ENCODE measurements at regions not wholly inside any gene's neighbourhood (a gene's known extent, or its start where the extent isn't known, plus 50 kb on each side); places are given as distances from the start of the nearest gene placed in this dataset.

GRCh38 chr20:47867831-47868230 is 82.5 kb upstream of the SULF2 start:
- Mint-ChIP-seq H3K4me1 (ENCODE audit: low read depth) (no peaks in the 10 kb centered on the region), H3K36me3 (ENCODE audit: insufficient read depth) (no peaks in the 10 kb centered on the region), H3K9me3 (peaks cover 5% of the 10 kb centered on the region), H3K4me3 (no peak overlapping the region), H3K27me3 (ENCODE audit: low read depth) (peaks cover 18% of the 10 kb centered on the region)
- ATAC-seq = no peak
- DNase-seq = no peak

DNA sequence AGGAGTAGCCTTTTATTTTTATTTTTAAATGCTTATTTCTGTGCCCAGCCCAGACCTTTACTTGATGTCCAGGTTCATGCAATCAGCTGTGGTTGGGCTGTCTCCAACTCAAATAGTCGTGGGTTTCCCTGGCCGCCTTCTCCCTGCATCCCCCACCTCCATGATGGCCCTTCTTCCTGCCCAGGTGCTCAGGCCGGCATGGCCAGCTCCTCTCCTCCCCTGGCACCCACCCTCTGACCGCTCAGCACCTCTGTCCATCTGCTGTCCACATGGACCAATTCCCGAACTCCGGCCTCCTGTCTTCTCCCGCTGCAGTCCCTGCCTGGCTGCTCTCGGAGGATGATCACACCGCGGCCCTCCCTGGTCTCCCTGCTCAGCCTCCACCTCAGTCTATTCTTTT is 81.2 kb upstream of the SULF2 start:
- no peaks in the 10 kb centered on the region for H3K36me3 Mint-ChIP-seq (ENCODE audit: insufficient read depth)
- no peak for DNase-seq
- ATAC-seq = no peak
- no peak overlapping the region for H3K4me3 Mint-ChIP-seq
- H3K4me1 Mint-ChIP-seq (ENCODE audit: low read depth) = no peaks in the 10 kb centered on the region
- peaks cover 18% of the 10 kb centered on the region for H3K27me3 Mint-ChIP-seq (ENCODE audit: low read depth)
- H3K9me3 Mint-ChIP-seq = peaks cover 7% of the 10 kb centered on the region

GRCh38 chr20:47865912-47866311 is 80.6 kb upstream of the SULF2 start:
- H3K4me1 Mint-ChIP-seq (ENCODE audit: low read depth) = no peaks in the 10 kb centered on the region
- ATAC-seq (no peak), DNase-seq (no peak)
- H3K9me3 Mint-ChIP-seq = peaks cover 7% of the 10 kb centered on the region
- peaks cover 18% of the 10 kb centered on the region for H3K27me3 Mint-ChIP-seq (ENCODE audit: low read depth)
- H3K36me3 Mint-ChIP-seq (ENCODE audit: insufficient read depth) = no peaks in the 10 kb centered on the region
- H3K4me3 Mint-ChIP-seq = no peak overlapping the region

GRCh38 chr20:47865451-47865850 is 80.2 kb upstream of the SULF2 start:
- no peaks in the 10 kb centered on the region for H3K36me3 Mint-ChIP-seq (ENCODE audit: insufficient read depth)
- peaks cover 7% of the 10 kb centered on the region for H3K9me3 Mint-ChIP-seq
- peaks cover 16% of the 10 kb centered on the region for H3K27me3 Mint-ChIP-seq (ENCODE audit: low read depth)
- no peaks in the 10 kb centered on the region for H3K4me1 Mint-ChIP-seq (ENCODE audit: low read depth)
- ATAC-seq (no peak), DNase-seq (no peak)
- no peak overlapping the region for H3K4me3 Mint-ChIP-seq

GRCh38 chr20:47863981-47864380 is 78.7 kb upstream of the SULF2 start:
- no peak for DNase-seq
- Mint-ChIP-seq H3K27me3 (ENCODE audit: low read depth) (peaks cover 11% of the 10 kb centered on the region), H3K9me3 (peaks cover 7% of the 10 kb centered on the region), H3K4me1 (ENCODE audit: low read depth) (no peaks in the 10 kb centered on the region), H3K4me3 (no peak overlapping the region), H3K36me3 (ENCODE audit: insufficient read depth) (no peaks in the 10 kb centered on the region)
- ATAC-seq = no peak

DNA sequence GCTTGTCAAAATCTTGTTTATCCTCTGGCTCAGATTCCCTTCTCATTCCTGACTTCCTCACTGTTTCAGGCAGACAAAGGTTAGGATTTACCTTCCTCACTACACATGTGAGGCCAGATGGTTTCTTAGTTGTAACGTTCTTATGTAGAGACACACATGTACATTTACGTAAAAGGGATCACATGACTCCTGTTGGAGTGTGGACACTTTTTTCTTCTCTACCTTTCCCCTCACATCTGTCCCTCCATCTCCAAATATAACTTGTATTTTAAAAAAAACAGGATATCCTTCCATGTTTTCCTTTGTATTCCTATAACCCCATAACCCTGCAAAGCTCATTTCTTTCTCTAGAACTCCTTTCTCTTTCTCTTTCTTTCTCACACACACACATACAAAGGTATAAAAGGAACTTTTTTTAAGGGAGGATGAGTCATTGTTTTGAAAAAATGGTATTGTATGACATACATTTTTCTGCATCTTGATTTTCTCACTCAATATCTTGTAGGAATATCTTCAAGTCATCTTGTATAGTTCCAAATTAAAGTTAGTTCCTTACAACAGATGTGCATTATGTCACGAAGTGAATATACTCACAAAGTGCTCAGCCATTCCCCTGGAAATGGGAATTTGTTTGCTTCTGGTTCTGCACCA is 78.2 kb upstream of the SULF2 start:
- Mint-ChIP-seq H3K4me1 (ENCODE audit: low read depth) (no peaks in the 10 kb centered on the region), H3K4me3 (no peak overlapping the region), H3K9me3 (peaks cover 7% of the 10 kb centered on the region), H3K27me3 (ENCODE audit: low read depth) (peaks cover 11% of the 10 kb centered on the region), H3K36me3 (ENCODE audit: insufficient read depth) (no peaks in the 10 kb centered on the region)
- no peak for ATAC-seq
- DNase-seq = no peak

DNA sequence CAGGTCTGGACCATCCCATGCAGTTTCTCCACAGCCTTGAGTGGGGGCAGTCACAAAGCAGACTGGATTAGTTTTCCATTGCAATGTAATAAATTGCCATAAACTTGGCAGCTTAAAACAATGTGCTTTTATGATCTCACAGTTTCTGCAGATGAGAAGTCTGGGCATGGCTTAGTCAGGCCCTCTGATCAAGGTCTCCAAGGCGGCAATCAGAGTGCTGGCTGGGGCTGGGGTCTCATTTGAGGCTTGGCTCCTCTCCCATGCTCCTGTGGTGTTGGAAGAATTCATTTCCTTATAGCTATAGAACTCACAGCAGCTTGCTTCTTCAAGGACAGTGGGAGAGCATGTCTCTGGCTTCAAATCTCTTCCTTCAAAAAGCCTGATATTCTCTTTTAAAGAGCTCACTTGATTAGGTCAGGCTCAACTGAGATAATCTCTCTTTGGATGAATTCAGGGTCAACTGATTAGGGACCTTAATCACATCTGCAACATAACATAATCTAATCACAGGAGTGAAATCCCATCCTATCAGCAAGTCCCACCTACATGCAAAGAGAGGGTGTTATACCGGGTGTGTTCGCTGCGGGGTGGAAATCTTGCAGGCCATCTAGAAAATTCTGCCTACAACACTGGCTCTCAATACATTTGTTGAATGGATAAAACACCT is 77.4 kb upstream of the SULF2 start:
- ATAC-seq (no peak), DNase-seq (no peak)
- Mint-ChIP-seq H3K4me3 (no peak overlapping the region), H3K9me3 (peaks cover 7% of the 10 kb centered on the region), H3K4me1 (ENCODE audit: low read depth) (no peaks in the 10 kb centered on the region), H3K27me3 (ENCODE audit: low read depth) (peaks cover 11% of the 10 kb centered on the region), H3K36me3 (ENCODE audit: insufficient read depth) (no peaks in the 10 kb centered on the region)

GRCh38 chr20:47861116-47861515 is 75.8 kb upstream of the SULF2 start:
- peaks cover 7% of the 10 kb centered on the region for H3K9me3 Mint-ChIP-seq
- DNase-seq (no peak), ATAC-seq (no peak)
- no peaks in the 10 kb centered on the region for H3K36me3 Mint-ChIP-seq (ENCODE audit: insufficient read depth)
- no peak overlapping the region for H3K4me3 Mint-ChIP-seq
- H3K4me1 Mint-ChIP-seq (ENCODE audit: low read depth) = no peaks in the 10 kb centered on the region
- H3K27me3 Mint-ChIP-seq (ENCODE audit: low read depth) = peaks cover 8% of the 10 kb centered on the region

- ATAC-seq (no peak), DNase-seq (no peak)
- H3K27me3 Mint-ChIP-seq (ENCODE audit: low read depth) = no peaks in the 10 kb centered on the region
Measured at GRCh38 chr20:47860049-47860830, 75.0 kb upstream of the SULF2 start.

GRCh38 chr20:47859278-47859677 is 74.0 kb upstream of the SULF2 start:
- no peak for ATAC-seq
- H3K9me3 Mint-ChIP-seq = peaks cover 7% of the 10 kb centered on the region
- no peak overlapping the region for H3K4me3 Mint-ChIP-seq
- H3K27me3 Mint-ChIP-seq (ENCODE audit: low read depth) = no peaks in the 10 kb centered on the region
- no peaks in the 10 kb centered on the region for H3K36me3 Mint-ChIP-seq (ENCODE audit: insufficient read depth)
- H3K4me1 Mint-ChIP-seq (ENCODE audit: low read depth) = no peaks in the 10 kb centered on the region
- DNase-seq = no peak

More at GRCh38 chr20:47860049-47860830, 75.0 kb upstream of the SULF2 start:
- Mint-ChIP-seq H3K36me3 (ENCODE audit: insufficient read depth) (no peaks in the 10 kb centered on the region), H3K4me3 (no peak overlapping the region), H3K9me3 (peaks cover 7% of the 10 kb centered on the region), H3K4me1 (ENCODE audit: low read depth) (no peaks in the 10 kb centered on the region)

- Mint-ChIP-seq H3K27me3 (ENCODE audit: low read depth) (no peaks in the 10 kb centered on the region), H3K9me3 (peaks cover 1% of the 10 kb centered on the region), H3K36me3 (ENCODE audit: insufficient read depth) (no peaks in the 10 kb centered on the region), H3K4me3 (no peak overlapping the region), H3K4me1 (ENCODE audit: low read depth) (no peaks in the 10 kb centered on the region)
- no peak for ATAC-seq
- no peak for DNase-seq
Measured at GRCh38 chr20:47857569-47858464, 72.5 kb upstream of the SULF2 start.

DNA sequence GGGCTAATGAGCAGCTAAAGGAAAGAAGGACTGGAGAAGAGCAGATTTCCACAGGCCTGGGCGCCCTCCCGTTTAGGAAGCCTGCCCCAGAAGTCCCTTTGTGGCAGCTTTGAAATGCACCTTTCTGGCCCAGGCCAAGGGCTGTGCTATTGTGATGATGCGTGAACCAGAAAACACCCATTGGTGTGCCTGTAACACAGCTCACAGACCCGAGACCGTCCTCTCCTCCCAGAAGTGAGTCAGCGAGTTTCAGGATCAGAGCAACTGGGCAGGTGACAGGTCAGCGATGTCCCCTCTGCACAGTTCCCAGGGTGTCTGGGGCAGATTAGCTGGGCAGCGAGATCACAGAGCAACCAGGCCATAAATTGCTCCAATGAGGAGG is 71.9 kb upstream of the SULF2 start:
- H3K9me3 Mint-ChIP-seq = no peaks in the 10 kb centered on the region
- DNase-seq = no peak
- H3K36me3 Mint-ChIP-seq (ENCODE audit: insufficient read depth) = no peaks in the 10 kb centered on the region
- no peaks in the 10 kb centered on the region for H3K4me1 Mint-ChIP-seq (ENCODE audit: low read depth)
- H3K4me3 Mint-ChIP-seq = no peak overlapping the region
- H3K27me3 Mint-ChIP-seq (ENCODE audit: low read depth) = no peaks in the 10 kb centered on the region
- no peak for ATAC-seq

- H3K27me3 Mint-ChIP-seq (ENCODE audit: low read depth) = peaks cover 8% of the 10 kb centered on the region
- H3K9me3 Mint-ChIP-seq = no peaks in the 10 kb centered on the region
- no peak for DNase-seq
- no peak overlapping the region for H3K4me3 Mint-ChIP-seq
- H3K4me1 Mint-ChIP-seq (ENCODE audit: low read depth) = no peaks in the 10 kb centered on the region
- H3K36me3 Mint-ChIP-seq (ENCODE audit: insufficient read depth) = no peaks in the 10 kb centered on the region
- no peak for ATAC-seq
Measured at GRCh38 chr20:47855799-47856198, 70.5 kb upstream of the SULF2 start.

DNA sequence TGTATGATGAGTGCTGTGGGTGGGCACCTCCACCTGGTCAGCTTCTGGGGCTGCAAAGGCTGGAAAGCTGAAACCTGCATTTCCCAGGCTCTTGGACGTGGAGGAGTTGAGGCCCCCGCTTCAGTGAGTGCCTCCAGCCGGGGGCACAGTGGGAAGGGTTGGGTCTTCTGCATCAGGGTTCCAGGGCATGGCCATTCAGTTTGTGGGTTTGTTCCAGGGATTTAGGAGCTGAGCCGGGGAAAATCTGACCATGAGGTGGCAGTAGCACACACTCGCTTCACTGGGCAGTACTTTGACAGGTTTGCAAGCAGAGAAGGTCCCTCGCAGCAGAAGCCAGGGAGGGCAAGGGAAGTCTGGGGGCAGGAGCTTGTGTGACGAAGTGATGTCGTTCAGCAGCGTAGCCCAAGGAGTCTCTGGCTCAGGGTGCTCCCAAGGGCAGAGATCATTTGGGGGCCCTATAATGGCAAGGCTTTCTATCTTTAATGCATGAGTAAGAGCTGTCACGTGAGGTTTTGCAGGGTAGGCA is 69.5 kb upstream of the SULF2 start:
- Mint-ChIP-seq H3K4me3 (no peak overlapping the region), H3K4me1 (ENCODE audit: low read depth) (no peaks in the 10 kb centered on the region), H3K36me3 (ENCODE audit: insufficient read depth) (no peaks in the 10 kb centered on the region), H3K27me3 (ENCODE audit: low read depth) (peaks cover 13% of the 10 kb centered on the region), H3K9me3 (no peaks in the 10 kb centered on the region)
- DNase-seq = no peak
- ATAC-seq = no peak
